MM.1S (cell line): ENCODE measurements at regions not wholly inside any gene's neighbourhood (a gene's known extent, or its start where the extent isn't known, plus 50 kb on each side); places are given as distances from the start of the nearest gene placed in this dataset.

Source experiments
- CTCF ChIP-seq: fragments of 300-600 bp; sonication (generic); IDR thresholded peaks from 2 replicates; pipeline ENCODE4 v1.5.1; 2016; ENCODE audit warnings: antibody characterized with exemption, low read length, mixed read lengths
- EZH2 ChIP-seq: fragments of 300-600 bp; sonication (generic); optimal IDR thresholded peaks from 2 replicates; pipeline ENCODE3; 2017; ENCODE audit warnings: low read depth, mild to moderate bottlenecking, antibody characterized with exemption, low read length, mixed read lengths
- EZH2phosphoT487 ChIP-seq: fragments of 300-600 bp; sonication (generic); IDR thresholded peaks from 2 replicates; pipeline ENCODE4 v1.6.1; 2018; ENCODE audit warnings: antibody characterized with exemption, low read length

GRCh38 chr14:61110316-61111082, 129.5 kb downstream of the SLC38A6 start:
- TF ChIP-seq EZH2 (no peak), CTCF (no peak), EZH2phosphoT487 (no peak)
